Stimulated activated CD4-positive, alpha-beta T cell treated with anti-CD3 and anti-CD28 coated beads, Interleukin-4, amount 100 ng/mL, for 4 hours (primary cell): ENCODE measurements at regions not wholly inside any gene's neighbourhood (a gene's known extent, or its start where the extent isn't known, plus 50 kb on each side); places are given as distances from the start of the nearest gene placed in this dataset.

ENCODE experiments used
- DNase-seq, 2 experiments: peaks; one replicate each; pipeline ENCODE4 v3.0.0-alpha.2; 2020

- no peak for DNase-seq
Measured at GRCh38 chr1:38454236-38454635, 405.3 kb downstream of the RRAGC start.

DNA sequence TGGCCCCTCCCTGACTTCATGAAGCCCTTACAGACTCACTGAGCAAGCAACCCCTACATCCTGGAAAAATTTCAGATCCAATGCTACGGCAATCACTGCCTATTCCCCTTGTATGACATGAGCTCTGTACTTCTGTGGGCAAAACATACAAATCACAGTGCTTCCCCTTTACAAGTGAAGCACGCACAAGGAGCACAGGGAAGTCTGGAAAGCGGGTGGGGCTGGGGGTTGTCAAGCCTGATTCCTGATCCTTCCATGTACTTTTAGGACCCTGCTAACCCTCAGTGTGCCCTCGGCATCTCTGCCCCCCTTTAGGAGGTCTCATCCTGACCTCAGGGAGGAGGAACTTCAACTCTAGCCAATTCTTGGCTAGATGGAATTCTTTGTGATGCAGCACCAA is 405.7 kb upstream of the POU3F1 start:
- DNase-seq: no peak

DNA sequence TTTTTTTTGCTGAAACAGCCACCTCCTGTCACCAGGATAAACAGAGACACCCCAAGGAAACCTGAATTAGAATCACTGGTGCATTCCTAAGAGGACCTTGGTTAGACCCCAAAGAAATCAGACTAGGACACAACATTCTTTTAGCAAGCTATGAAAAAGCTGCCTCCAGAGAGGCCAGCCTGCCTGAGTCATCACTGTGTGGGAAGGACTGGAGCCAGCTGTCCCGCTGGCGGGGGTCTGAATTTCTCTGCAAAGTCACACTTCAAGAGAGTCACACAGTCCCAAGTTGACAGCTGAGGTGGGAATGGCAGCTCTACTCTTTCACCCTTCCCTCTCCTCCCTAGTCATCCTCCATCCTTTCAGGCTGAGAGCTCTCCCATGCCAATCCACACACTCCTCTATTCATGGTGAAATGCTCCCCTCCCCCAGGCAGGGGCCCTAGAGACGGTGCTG is 405.0 kb upstream of the POU3F1 start:
- DNase-seq: no peak

DNA sequence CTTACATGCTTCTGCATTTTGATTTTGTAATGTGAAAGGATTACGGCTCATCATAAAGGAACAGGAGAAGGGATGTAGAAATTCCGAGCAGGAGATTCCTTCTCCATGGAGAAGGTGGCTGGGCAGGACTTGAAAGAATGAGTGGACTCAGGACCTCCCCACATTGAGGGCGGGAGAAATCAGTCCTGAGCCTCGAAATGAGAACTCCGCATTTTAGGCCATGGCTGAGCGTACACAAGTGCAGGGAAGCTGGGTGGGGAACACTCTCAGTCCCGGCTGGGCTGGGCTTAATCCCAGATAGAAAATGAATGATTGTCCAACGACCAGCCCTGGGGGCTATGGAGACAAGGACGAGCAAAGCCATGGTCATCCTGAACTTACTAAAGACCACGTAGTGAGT is 402.3 kb upstream of the POU3F1 start:
- no peak for DNase-seq

GRCh38 chr1:38446936-38447335 is 400.3 kb upstream of the POU3F1 start:
- DNase-seq: no peak

DNA sequence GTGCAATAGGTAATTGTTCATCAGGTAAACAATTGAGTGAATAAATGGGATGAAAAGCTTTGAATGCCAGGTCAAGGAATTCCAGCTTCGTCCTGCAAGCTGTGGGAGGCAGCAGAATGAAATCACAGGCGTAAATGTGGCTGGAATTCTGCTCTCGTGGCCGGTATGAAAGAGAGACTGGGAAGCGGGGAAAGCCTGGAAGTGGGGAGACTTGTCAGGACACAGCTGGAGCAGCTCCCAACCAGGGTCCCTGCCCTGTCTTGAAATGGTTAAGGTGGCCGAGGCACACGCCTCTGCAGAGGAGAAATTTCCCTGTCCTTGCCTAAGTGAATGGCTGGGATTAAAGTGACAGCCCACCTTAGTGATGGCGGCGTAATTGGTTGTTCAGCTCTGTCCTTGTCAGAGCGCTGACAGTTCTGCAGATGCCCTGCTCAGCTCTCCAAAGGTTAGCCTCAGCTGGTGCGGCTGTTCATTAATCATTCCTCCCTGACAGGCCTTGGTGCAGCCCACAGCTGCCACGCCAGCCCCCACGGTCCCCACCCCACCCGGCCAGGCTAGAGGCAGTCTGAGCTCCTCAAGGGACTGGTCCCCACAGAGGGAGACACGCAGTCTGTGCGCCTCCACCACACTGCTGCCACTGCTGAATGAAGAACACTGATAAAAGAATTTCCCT is 398.3 kb upstream of the POU3F1 start:
- no peak for DNase-seq

GRCh38 chr1:38444311-38444710 is 397.7 kb upstream of the POU3F1 start:
- no peak for DNase-seq

DNA sequence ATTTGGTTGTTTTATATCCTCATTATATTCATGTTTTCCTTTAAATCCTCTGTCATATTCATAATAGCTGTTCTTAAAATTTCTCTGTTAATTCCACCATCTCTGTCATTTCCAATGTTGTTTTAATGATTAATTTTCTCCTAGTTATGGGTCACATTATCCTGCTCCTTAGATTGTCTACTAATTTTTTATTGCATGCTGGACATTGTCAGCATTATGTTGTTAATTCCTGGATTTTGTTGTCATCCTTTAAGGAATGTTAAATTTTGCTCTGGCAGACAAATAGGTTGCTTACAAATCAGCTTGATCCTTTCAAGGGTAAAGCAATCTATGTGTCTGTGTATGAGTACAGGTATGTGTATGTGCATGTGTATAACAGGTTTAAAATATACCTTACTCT is 393.8 kb upstream of the POU3F1 start:
- DNase-seq: no peak

- no peak for DNase-seq
Measured at GRCh38 chr1:38436749-38437148, 390.2 kb upstream of the POU3F1 start.

DNA sequence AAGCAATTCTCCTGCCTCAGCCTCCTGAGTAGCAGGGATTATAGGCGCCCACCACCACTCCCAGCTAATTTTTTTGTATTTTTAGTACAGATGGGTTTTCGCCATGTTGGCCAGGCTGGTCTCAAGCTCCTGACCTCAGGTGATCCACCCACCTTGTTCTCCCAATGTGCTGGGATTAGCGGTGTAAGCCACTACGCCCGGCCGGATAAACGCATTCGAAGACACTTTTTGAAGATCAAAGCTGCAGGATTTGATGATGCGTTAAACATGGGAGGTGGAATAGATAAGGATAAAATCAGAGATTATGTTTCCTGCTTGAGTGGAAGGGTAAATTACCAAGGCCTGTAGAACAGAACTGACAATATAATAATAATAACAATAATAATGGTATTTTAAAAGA is 389.4 kb upstream of the POU3F1 start:
- DNase-seq: no peak

- DNase-seq: no peak
Measured at GRCh38 chr1:38433084-38433722, 386.6 kb upstream of the POU3F1 start.

- no peak for DNase-seq
Measured at GRCh38 chr1:38431535-38432376, 385.2 kb upstream of the POU3F1 start.

DNA sequence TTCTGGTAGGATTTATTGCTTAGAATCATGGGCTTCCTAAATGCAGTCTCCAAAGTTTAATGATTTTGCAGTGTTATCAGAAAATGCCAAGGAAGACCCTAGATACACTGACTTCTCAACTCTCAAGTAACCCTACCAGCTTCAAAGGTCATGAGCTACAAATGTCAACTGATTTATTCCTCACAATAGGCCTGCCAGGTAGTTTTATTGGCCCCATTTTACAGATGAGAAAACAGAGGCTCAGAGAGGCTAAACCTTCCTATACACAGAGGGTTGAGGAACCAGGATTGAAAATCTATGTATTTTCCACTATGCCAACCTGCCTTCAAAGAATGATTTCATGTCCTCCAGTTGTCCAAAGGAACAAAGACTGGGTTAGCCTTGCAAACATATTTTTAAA is 384.4 kb upstream of the POU3F1 start:
- DNase-seq: no peak

GRCh38 chr1:38424677-38425076 is 378.1 kb upstream of the POU3F1 start:
- no peak for DNase-seq

- DNase-seq: no peak
Measured at GRCh38 chr1:38420666-38421065, 374.1 kb upstream of the POU3F1 start.

GRCh38 chr1:38418195-38419030 is 371.8 kb upstream of the POU3F1 start:
- DNase-seq: no peak

DNA sequence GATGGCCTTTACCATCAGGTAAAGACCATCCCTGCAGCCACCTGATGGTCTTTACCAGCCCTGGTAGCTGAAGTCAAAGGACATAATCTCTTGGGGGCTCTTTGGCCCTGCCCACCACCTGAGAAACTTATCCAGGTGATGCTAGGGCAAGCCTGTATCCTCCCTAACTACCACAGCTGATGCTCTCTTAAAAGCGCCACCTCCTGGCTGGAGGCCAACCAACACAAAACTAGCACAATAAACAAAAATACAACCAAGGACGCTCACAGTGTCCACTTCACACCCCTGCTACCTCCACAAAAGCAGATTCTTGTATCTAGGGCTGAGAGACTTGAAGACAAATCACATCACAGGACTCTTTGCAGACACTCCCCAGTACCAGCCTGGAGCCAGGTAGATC is 357.1 kb upstream of the POU3F1 start:
- no peak for DNase-seq

- no peak for DNase-seq
Measured at GRCh38 chr1:38402230-38402815, 355.7 kb upstream of the POU3F1 start.

DNA sequence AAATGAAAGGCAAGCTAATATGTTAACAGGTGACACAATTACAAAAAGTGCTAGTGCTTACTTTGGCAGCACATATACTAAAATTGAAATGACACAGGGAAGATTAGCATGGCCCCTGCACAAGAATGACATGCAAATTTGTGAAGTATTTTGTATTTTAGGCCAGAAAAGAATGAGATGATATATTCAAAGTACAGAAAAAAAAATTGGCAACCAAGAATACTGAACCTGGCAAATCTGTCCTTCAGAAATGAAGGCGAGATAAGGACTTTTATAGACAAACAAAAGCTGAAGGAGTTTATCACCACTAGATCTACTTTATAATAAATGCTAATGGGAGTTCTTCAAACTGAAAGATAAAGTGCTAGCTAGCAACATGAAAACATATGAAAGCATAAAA is 350.0 kb upstream of the POU3F1 start:
- DNase-seq: no peak

DNA sequence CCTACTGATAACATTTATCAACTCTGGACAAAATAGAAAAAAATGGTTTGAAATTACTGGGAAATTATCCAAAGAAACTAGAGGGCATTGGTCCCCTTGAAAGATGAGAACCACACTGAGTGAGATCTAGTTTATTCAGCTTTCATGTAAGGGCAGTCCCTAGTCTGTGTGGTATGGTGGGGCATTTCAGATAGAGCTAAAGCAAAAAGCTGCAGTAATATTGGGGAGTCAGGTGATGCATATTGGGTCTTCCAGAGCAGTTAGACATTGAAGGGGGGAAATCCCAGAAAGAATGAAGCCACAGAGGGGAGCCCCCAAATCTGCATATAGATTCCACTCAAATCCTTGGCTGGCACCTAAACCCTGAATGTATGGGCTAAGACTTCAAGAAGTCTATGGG is 347.7 kb upstream of the POU3F1 start:
- no peak for DNase-seq

GRCh38 chr1:38392861-38393260 is 346.3 kb upstream of the POU3F1 start:
- no peak for DNase-seq

DNA sequence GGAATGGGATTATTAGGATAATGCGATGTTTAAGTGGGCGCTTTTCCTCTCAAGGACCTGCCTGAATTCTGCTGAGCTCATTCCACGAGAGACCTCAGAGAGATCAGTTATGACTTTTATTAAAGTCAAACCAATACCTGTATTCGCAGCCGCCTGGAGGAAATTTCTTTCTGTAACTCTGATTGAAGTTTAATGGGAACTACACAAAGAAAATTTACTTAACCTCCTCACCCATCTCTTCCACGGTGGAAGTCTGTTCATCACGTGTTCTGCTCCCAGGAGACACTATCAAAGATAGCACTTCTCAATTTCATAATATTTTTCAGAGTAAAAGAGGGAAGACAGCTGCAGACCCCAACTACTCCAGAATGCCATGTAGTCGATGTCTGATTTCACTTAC is 334.7 kb upstream of the POU3F1 start:
- no peak for DNase-seq

- no peak for DNase-seq
Measured at GRCh38 chr1:38376577-38376976, 330.0 kb upstream of the POU3F1 start.
